Neural cell (in vitro differentiated cells): ENCODE measurements at regions not wholly inside any gene's neighbourhood (a gene's known extent, or its start where the extent isn't known, plus 50 kb on each side); places are given as distances from the start of the nearest gene placed in this dataset.

Experiments used
- H2AFZ ChIP-seq: fragments of 200-600, 300-800 bp; sonication (generic), shearing (Covaris generic); 2 replicates; pipeline ENCODE4 v1.6.0; 2014; ENCODE audit warnings: low read depth, mild to moderate bottlenecking, antibody characterized with exemption, low read length, moderate library complexity
- H3F3A ChIP-seq: fragments of 200-600 bp; shearing (Covaris generic); 2 replicates; pipeline ENCODE4 v1.6.1; 2016; ENCODE audit warnings: mild to moderate bottlenecking, moderate library complexity, mixed read lengths, antibody characterized with exemption, low read length; ENCODE audit not compliant: insufficient read depth, poor library complexity, severe bottlenecking
- H3K27ac ChIP-seq: fragments of 200-600, 300-800 bp; sonication (generic), shearing (Covaris generic); 2 replicates; pipeline ENCODE4 v1.5.1; 2014; ENCODE audit warnings: mild to moderate bottlenecking, low read length, moderate library complexity
- H3K27me3 ChIP-seq: fragments of 300-800, 200-600 bp; sonication (generic), shearing (Covaris generic); 2 replicates; pipeline ENCODE4 v1.6.0; 2014; ENCODE audit warnings: mild to moderate bottlenecking, low read depth, low read length, moderate library complexity; ENCODE audit not compliant: insufficient read depth
- H3K36me3 ChIP-seq: fragments of 300-800, 200-600 bp; sonication (generic), shearing (Covaris generic); 2 replicates; pipeline ENCODE4 v1.5.1; 2014; ENCODE audit warnings: mild to moderate bottlenecking, antibody characterized with exemption, low read length, moderate library complexity; ENCODE audit not compliant: insufficient read depth
- H3K4me2 ChIP-seq: fragments of 300-800, 200-600 bp; sonication (generic), shearing (Covaris generic); 2 replicates; pipeline ENCODE4 v1.6.0; 2014; ENCODE audit warnings: mild to moderate bottlenecking, low read length
- H3K4me3 ChIP-seq: fragments of 300-800, 200-600 bp; sonication (generic), shearing (Covaris generic); 2 replicates; pipeline ENCODE4 v1.5.1; 2014; ENCODE audit warnings: mild to moderate bottlenecking, low read length, moderate library complexity
- H3K79me2 ChIP-seq: fragments of 200-600 bp; shearing (Covaris generic); replicated peaks from 2 replicates; pipeline ENCODE4 v1.6.0; 2014; ENCODE audit warnings: mild to moderate bottlenecking, low read length, moderate library complexity; ENCODE audit not compliant: insufficient read depth
- H3K9ac ChIP-seq: fragments of 300-800, 200-600 bp; sonication (generic), shearing (Covaris generic); 2 replicates; pipeline ENCODE4 v1.6.1; 2016; ENCODE audit warnings: mild to moderate bottlenecking, low read length, mixed read lengths
- H3K9me2 ChIP-seq: fragments of 200-600 bp; shearing (Covaris generic); 2 replicates; pipeline ENCODE4 v1.6.1; 2016; ENCODE audit warnings: mild to moderate bottlenecking, low read length, mixed read lengths; ENCODE audit not compliant: insufficient read depth
- H3K9me3 ChIP-seq: fragments of 200-600, 300-800 bp; sonication (generic), shearing (Covaris generic); 2 replicates; pipeline ENCODE4 v1.6.1; 2016; ENCODE audit warnings: mild to moderate bottlenecking, mixed run types, low read length, moderate library complexity, mixed read lengths
- H4K20me1 ChIP-seq: fragments of 200-600 bp; shearing (Covaris generic); 2 replicates; pipeline ENCODE4 v1.6.1; 2016; ENCODE audit warnings: mild to moderate bottlenecking, mixed run types; ENCODE audit not compliant: insufficient read depth
- EP300 ChIP-seq: fragments of 450-650 bp; conservative IDR thresholded peaks from 2 replicates; pipeline ENCODE4 v1.6.1; 2014; ENCODE audit warnings: antibody characterized with exemption, mild to moderate bottlenecking, moderate library complexity; ENCODE audit not compliant: poor library complexity, severe bottlenecking
- EZH2 ChIP-seq: fragments of 200-600, 300-800 bp; shearing (Covaris generic), sonication (generic); IDR thresholded peaks from 2 replicates; pipeline ENCODE4 v1.6.1; 2014; ENCODE audit warnings: antibody characterized with exemption, low read length, borderline replicate concordance, mild to moderate bottlenecking; ENCODE audit not compliant: insufficient read depth, poor library complexity, severe bottlenecking
- MXI1 ChIP-seq: fragments of 450-650 bp; conservative IDR thresholded peaks from 2 replicates; pipeline ENCODE4 v1.6.1; 2014; ENCODE audit warnings: antibody characterized with exemption, mild to moderate bottlenecking; ENCODE audit not compliant: poor library complexity, severe bottlenecking
- POLR2AphosphoS5 ChIP-seq: IDR thresholded peaks from 2 replicates; pipeline ENCODE4 v1.6.1; 2012
- RAD21 ChIP-seq: fragments of 450-650 bp; conservative IDR thresholded peaks from 2 replicates; pipeline ENCODE4 v1.6.1; 2014; ENCODE audit warnings: antibody characterized with exemption, mild to moderate bottlenecking, moderate library complexity
- SMC3 ChIP-seq: fragments of 450-650 bp; conservative IDR thresholded peaks from 2 replicates; pipeline ENCODE4 v1.6.1; 2014; ENCODE audit warnings: antibody characterized with exemption, mild to moderate bottlenecking, moderate library complexity; ENCODE audit not compliant: poor library complexity
- TAF1 ChIP-seq: IDR thresholded peaks from 2 replicates; pipeline ENCODE4 v1.6.1; 2012; ENCODE audit warnings: low read depth
- TF ChIP-seq, protein P1 (sequence below): fragments of 450-650 bp; IDR thresholded peaks from 2 replicates; pipeline ENCODE4 v1.5.1; 2014; ENCODE audit warnings: antibody characterized with exemption, mild to moderate bottlenecking, moderate library complexity; ENCODE audit not compliant: poor library complexity, severe bottlenecking
- TF ChIP-seq, protein P2 (sequence below): IDR thresholded peaks from 2 replicates; pipeline ENCODE4 v1.6.1; 2012; ENCODE audit warnings: borderline replicate concordance

DNA sequence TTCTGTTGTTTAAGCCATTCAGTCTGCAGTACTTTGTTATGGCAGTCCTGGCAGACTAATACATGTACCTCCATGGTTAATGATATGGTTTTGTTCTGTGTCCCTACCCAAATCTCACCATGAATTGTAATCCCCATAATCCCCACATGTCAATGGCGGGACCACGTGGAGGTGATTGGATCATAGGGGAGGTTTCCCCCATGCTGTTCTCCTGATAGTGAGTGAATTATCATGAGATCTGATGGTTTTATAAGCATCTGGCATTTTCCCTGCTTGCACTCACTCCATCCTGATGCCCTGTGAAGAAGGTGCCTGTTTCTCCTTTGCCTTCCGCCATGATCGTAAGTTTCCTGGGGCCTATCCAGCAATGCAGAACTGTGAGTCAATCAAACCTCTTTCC lies 57.5 kb upstream of the NT5E start:
- Histone ChIP-seq H4K20me1 (no peaks in the 10 kb centered on the region), H3F3A (no peaks in the 10 kb centered on the region), H3K4me3 (no peak overlapping the region), H3K9me3 (no peaks in the 10 kb centered on the region), H3K27me3 (no peaks in the 10 kb centered on the region), H2AFZ (no peak overlapping the region), H3K36me3 (no peaks in the 10 kb centered on the region), H3K9ac (no peak overlapping the region), H3K4me2 (no peak overlapping the region), H3K79me2 (no peaks in the 10 kb centered on the region), H3K9me2 (no peaks in the 10 kb centered on the region), H3K27ac (no peak overlapping the region)
- no peak for TF ChIP-seq SMC3
- TF ChIP-seq RAD21 = no peak
- TF ChIP-seq, protein P1, sequence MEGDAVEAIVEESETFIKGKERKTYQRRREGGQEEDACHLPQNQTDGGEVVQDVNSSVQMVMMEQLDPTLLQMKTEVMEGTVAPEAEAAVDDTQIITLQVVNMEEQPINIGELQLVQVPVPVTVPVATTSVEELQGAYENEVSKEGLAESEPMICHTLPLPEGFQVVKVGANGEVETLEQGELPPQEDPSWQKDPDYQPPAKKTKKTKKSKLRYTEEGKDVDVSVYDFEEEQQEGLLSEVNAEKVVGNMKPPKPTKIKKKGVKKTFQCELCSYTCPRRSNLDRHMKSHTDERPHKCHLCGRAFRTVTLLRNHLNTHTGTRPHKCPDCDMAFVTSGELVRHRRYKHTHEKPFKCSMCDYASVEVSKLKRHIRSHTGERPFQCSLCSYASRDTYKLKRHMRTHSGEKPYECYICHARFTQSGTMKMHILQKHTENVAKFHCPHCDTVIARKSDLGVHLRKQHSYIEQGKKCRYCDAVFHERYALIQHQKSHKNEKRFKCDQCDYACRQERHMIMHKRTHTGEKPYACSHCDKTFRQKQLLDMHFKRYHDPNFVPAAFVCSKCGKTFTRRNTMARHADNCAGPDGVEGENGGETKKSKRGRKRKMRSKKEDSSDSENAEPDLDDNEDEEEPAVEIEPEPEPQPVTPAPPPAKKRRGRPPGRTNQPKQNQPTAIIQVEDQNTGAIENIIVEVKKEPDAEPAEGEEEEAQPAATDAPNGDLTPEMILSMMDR = no peak
- TF ChIP-seq POLR2AphosphoS5 = no peak
- no peak for TF ChIP-seq MXI1
- TF ChIP-seq, protein P2, sequence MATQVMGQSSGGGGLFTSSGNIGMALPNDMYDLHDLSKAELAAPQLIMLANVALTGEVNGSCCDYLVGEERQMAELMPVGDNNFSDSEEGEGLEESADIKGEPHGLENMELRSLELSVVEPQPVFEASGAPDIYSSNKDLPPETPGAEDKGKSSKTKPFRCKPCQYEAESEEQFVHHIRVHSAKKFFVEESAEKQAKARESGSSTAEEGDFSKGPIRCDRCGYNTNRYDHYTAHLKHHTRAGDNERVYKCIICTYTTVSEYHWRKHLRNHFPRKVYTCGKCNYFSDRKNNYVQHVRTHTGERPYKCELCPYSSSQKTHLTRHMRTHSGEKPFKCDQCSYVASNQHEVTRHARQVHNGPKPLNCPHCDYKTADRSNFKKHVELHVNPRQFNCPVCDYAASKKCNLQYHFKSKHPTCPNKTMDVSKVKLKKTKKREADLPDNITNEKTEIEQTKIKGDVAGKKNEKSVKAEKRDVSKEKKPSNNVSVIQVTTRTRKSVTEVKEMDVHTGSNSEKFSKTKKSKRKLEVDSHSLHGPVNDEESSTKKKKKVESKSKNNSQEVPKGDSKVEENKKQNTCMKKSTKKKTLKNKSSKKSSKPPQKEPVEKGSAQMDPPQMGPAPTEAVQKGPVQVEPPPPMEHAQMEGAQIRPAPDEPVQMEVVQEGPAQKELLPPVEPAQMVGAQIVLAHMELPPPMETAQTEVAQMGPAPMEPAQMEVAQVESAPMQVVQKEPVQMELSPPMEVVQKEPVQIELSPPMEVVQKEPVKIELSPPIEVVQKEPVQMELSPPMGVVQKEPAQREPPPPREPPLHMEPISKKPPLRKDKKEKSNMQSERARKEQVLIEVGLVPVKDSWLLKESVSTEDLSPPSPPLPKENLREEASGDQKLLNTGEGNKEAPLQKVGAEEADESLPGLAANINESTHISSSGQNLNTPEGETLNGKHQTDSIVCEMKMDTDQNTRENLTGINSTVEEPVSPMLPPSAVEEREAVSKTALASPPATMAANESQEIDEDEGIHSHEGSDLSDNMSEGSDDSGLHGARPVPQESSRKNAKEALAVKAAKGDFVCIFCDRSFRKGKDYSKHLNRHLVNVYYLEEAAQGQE = no peak
- no peak for TF ChIP-seq TAF1
- no peak for TF ChIP-seq EP300
- TF ChIP-seq EZH2 = no peak

DNA sequence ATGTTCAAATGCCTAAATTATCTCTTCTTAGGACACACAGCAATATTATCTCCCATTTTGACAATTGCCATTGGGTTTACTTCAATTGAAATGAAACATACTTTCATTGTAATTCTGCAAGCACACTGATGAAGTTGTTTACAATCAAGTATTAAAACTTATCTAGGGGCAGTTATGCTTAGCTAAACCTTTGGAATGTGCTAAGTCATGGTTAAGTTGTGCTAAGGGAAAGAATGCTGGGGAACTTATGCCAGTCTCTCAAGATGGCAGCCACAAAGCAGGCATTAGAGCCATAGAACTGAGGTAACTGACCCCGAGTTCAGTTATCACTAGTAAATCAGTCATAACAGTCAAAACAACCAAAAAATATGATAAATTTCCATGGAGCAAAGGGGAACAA lies 59.1 kb upstream of the NT5E start:
- H2AFZ ChIP-seq = no peak overlapping the region

More for the DNA sequence above, 59.1 kb upstream of the NT5E start:
- Histone ChIP-seq H4K20me1 (no peaks in the 10 kb centered on the region), H3K9me3 (no peaks in the 10 kb centered on the region), H3K36me3 (no peaks in the 10 kb centered on the region), H3K4me2 (no peak overlapping the region), H3K27ac (no peak overlapping the region), H3K9me2 (no peaks in the 10 kb centered on the region), H3K79me2 (no peaks in the 10 kb centered on the region), H3K27me3 (no peaks in the 10 kb centered on the region), H3K4me3 (no peak overlapping the region), H3F3A (no peaks in the 10 kb centered on the region), H3K9ac (no peak overlapping the region)
- TF ChIP-seq SMC3 = no peak
- TF ChIP-seq, protein P1 = no peak
- TF ChIP-seq EZH2 = no peak
- TF ChIP-seq, protein P2 = no peak
- TF ChIP-seq MXI1 = no peak
- no peak for TF ChIP-seq TAF1
- TF ChIP-seq EP300 = no peak
- no peak for TF ChIP-seq POLR2AphosphoS5
- TF ChIP-seq RAD21 = no peak
